AG04450 (cell line): ENCODE measurements at regions not wholly inside any gene's neighbourhood (a gene's known extent, or its start where the extent isn't known, plus 50 kb on each side); places are given as distances from the start of the nearest gene placed in this dataset.

Experiments
- CTCF ChIA-PET: fragments of 300-600, 350-600 bp; formaldehyde crosslinking; extraction: SDS; loops from one replicate; lab custom pipeline; 2022; ENCODE audit warnings: antibody characterized with exemption, inconsistent platforms; lab: Charles Lee
- POLR2A ChIA-PET: fragments of 350-600 bp; formaldehyde crosslinking; extraction: SDS; loops from one replicate; lab custom pipeline; 2021; ENCODE audit warnings: antibody characterized with exemption, inconsistent platforms; lab: Yijun Ruan, JAX
- DNase-seq: peaks from one replicate; pipeline ENCODE4 v3.0.0-alpha.2; 2011; ENCODE audit warnings: low read depth, low spot score
- H3K27ac ChIP-seq: one replicate; pipeline ENCODE4 v1.5.1; 2012; ENCODE audit warnings: low read depth, low read length, control low read depth
- H3K27me3 ChIP-seq: one replicate; pipeline ENCODE4 v1.6.0; 2012; ENCODE audit warnings: low read length; ENCODE audit not compliant: control insufficient read depth, insufficient read depth
- H3K4me3 ChIP-seq: 2 replicates; pipeline ENCODE4 v1.5.1; 2011; ENCODE audit warnings: mild to moderate bottlenecking, low read depth, low read length, control low read depth
- H3K9me3 ChIP-seq: 2 replicates; pipeline ENCODE4 v1.5.1; 2012; ENCODE audit warnings: low read length; ENCODE audit not compliant: control insufficient read depth, insufficient read depth
- TF ChIP-seq, protein P1 (sequence below): IDR thresholded peaks from 2 replicates; pipeline ENCODE4 v1.5.1; 2011; ENCODE audit warnings: low read depth, low read length, control low read depth, inconsistent platforms

DNA sequence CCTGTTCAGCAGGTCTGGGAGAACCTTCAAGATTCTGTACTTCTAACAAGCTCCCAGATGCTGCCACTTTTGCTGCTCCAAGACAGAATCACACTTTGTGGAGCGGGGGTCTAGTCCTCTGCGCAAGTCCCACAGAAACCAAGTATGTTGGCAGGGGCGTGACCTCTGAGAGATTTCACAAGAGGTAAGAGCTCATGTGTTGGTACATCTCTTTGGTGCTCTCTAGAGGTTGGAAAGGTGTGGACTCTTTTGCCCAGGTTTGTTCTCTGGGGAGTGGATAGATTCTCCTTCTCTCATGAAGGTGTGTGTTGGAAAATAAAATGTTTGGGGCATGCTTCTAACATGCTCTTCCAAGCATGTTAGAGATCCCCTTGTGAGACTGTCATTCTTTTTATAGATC, 340.9 kb upstream of the IRAK1BP1 start:
- Histone ChIP-seq H3K4me3 (no peak overlapping the region), H3K27me3 (no peaks in the 10 kb centered on the region), H3K27ac (no peak overlapping the region), H3K9me3 (no peaks in the 10 kb centered on the region)
- POLR2A ChIA-PET, result no interaction called here
- TF ChIP-seq, protein P1, sequence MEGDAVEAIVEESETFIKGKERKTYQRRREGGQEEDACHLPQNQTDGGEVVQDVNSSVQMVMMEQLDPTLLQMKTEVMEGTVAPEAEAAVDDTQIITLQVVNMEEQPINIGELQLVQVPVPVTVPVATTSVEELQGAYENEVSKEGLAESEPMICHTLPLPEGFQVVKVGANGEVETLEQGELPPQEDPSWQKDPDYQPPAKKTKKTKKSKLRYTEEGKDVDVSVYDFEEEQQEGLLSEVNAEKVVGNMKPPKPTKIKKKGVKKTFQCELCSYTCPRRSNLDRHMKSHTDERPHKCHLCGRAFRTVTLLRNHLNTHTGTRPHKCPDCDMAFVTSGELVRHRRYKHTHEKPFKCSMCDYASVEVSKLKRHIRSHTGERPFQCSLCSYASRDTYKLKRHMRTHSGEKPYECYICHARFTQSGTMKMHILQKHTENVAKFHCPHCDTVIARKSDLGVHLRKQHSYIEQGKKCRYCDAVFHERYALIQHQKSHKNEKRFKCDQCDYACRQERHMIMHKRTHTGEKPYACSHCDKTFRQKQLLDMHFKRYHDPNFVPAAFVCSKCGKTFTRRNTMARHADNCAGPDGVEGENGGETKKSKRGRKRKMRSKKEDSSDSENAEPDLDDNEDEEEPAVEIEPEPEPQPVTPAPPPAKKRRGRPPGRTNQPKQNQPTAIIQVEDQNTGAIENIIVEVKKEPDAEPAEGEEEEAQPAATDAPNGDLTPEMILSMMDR, result no peak
- DNase-seq, result no peak
- CTCF ChIA-PET, result no interaction called here

DNA sequence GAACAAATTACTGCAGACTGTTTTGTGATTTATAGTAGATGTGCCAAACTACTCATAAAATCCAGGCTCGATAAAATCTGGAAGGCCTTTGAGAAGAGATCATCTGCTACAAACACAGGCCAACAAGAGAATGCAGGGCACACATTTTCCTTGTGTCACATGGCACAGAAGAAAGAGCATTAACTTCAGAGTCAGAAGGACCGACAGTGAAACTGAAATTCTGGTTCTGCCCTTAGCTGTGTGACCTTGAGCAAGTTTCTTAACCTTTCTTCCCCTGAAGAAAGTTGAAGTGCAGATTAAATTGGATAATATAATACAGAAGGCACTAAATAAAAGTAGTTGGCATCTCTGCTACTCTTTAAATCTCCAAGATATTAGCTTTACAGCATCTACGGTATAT, 338.4 kb upstream of the IRAK1BP1 start:
- no peak for DNase-seq
- TF ChIP-seq, protein P1, result no peak
- CTCF ChIA-PET, result no interaction called here
- H3K9me3 ChIP-seq, result no peaks in the 10 kb centered on the region
- no peaks in the 10 kb centered on the region for H3K27me3 ChIP-seq
- no peak overlapping the region for H3K27ac ChIP-seq
- H3K4me3 ChIP-seq, result no peak overlapping the region
- POLR2A ChIA-PET, result no interaction called here

DNA sequence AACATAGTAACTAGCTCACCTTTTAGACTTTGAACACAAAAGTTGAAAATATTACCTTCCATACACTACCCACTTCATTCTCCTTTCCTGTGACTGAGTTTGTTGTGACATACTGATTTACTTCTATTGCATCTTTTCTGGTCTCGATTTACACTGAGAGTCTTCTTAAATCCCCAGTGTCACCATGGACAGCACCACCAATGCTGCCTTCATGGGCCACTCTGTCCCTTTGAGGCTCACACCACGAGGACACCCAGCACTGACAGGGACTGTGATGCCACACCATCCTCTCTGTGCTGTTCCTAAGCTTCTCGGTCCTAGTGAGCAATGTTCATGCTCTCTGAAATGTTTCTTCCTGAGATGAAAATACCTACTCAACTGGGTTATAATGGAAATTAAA, 337.1 kb upstream of the IRAK1BP1 start:
- Histone ChIP-seq H3K27ac (no peak overlapping the region), H3K9me3 (no peaks in the 10 kb centered on the region), H3K27me3 (no peaks in the 10 kb centered on the region), H3K4me3 (no peak overlapping the region)
- TF ChIP-seq, protein P1, result no peak
- POLR2A ChIA-PET, result no interaction called here
- no peak for DNase-seq
- CTCF ChIA-PET, result no interaction called here

DNA sequence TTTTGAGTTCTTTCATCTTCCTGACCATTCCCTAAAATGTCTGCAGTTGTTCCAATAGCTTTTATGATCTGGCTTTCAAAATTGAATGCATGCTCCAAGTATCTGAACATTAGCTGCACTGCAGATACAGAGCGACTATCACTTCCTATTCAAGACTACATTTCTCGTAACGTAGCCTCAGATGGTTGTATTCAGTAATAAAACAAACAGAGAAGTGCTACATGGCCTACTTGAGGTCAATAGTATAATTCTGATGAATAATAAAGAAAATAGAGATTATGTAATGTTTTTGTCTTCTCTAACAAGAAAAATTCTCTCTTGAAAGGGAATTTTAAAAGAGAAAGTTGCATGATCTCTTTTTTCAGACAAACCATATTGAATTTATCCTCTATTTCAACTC, 333.9 kb upstream of the IRAK1BP1 start:
- H3K9me3 ChIP-seq, result no peaks in the 10 kb centered on the region
- TF ChIP-seq, protein P1, result no peak
- no peak overlapping the region for H3K27ac ChIP-seq
- DNase-seq, result no peak
- no peak overlapping the region for H3K4me3 ChIP-seq
- H3K27me3 ChIP-seq, result no peaks in the 10 kb centered on the region
- ChIA-PET POLR2A (no interaction called here), CTCF (no interaction called here)

DNA sequence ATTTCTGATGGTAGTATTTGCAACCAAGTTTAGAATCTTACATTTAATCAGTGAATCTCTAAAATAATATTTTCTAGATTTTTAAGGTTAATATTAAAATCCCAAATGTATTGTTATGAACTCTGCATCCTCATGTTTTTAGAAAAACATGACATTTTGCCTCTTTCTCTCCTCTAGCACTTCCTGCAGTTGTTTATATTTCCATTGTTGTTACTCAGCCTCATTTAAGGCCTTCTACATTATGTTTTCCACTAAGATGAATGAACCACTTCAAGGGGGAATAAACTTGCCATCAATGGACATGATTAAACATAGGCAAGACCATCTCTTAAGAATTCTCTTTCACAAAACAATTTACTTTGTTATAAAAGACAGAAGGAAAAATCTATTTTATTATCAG, 333.5 kb upstream of the IRAK1BP1 start:
- POLR2A ChIA-PET, result no interaction called here
- CTCF ChIA-PET, result no interaction called here
- H3K9me3 ChIP-seq, result no peaks in the 10 kb centered on the region

More for the DNA sequence above, 333.5 kb upstream of the IRAK1BP1 start:
- no peak overlapping the region for H3K27ac ChIP-seq
- TF ChIP-seq, protein P1, result no peak
- no peaks in the 10 kb centered on the region for H3K27me3 ChIP-seq
- no peak for DNase-seq
- no peak overlapping the region for H3K4me3 ChIP-seq
